NT2/D1 (cell line): ENCODE measurements at regions not wholly inside any gene's neighbourhood (a gene's known extent, or its start where the extent isn't known, plus 50 kb on each side); places are given as distances from the start of the nearest gene placed in this dataset.
A peak's percentile ranks its signal among the peaks of the same experiment; 100 is the strongest.
"Not testable (repeated sequence)": the region's sequence is repeated elsewhere in the genome, so short reads cannot be mapped to it uniquely, and the experiment has no call there.

Source experiments
- DNase-seq: peaks from one replicate; pipeline ENCODE4 v3.0.0-alpha.2; 2011; ENCODE audit warnings: low read depth, low spot score
- H3K27me3 ChIP-seq: 2 replicates; pipeline ENCODE4 v1.6.0; 2011; ENCODE audit warnings: mild to moderate bottlenecking; ENCODE audit not compliant: insufficient read length, insufficient read depth
- H3K36me3 ChIP-seq: 2 replicates; pipeline ENCODE4 v1.6.1; 2011; ENCODE audit warnings: mild to moderate bottlenecking, low read length, mixed read lengths; ENCODE audit not compliant: insufficient read depth, insufficient read length
- H3K4me1 ChIP-seq: 2 replicates; pipeline ENCODE4 v1.5.1; 2011; ENCODE audit not compliant: insufficient read depth, insufficient read length
- H3K4me3 ChIP-seq: 2 replicates; pipeline ENCODE4 v1.5.1; 2011; ENCODE audit warnings: low read depth; ENCODE audit not compliant: insufficient read length
- H3K9ac ChIP-seq: 2 replicates; pipeline ENCODE4 v1.6.0; 2011; ENCODE audit warnings: low read depth; ENCODE audit not compliant: insufficient read length
- H3K9me3 ChIP-seq: 2 replicates; pipeline ENCODE4 v1.5.1; 2011; ENCODE audit warnings: mild to moderate bottlenecking, low read length; ENCODE audit not compliant: insufficient read depth
- SUZ12 ChIP-seq: IDR thresholded peaks from 2 replicates; pipeline ENCODE4 v1.6.1; 2011; ENCODE audit not compliant: insufficient read length, insufficient read depth; ENCODE audit errors: extremely low read depth
- YY1 ChIP-seq: IDR thresholded peaks from 2 replicates; pipeline ENCODE4 v1.6.1; 2011; ENCODE audit not compliant: insufficient read length, insufficient read depth
- ZNF274 ChIP-seq: IDR thresholded peaks from 2 replicates; pipeline ENCODE4 v1.6.1; 2011; ENCODE audit warnings: mild to moderate bottlenecking, low read depth, low read length

- no peak for DNase-seq
- Histone ChIP-seq H3K9ac (no peak overlapping the region), H3K9me3 (no peaks in the 10 kb centered on the region), H3K4me1 (no peaks in the 10 kb centered on the region), H3K4me3 (no peak overlapping the region), H3K27me3 (no peaks in the 10 kb centered on the region), H3K36me3 (no peaks in the 10 kb centered on the region)
- no peak for TF ChIP-seq SUZ12
- no peak for TF ChIP-seq ZNF274
- no peak for TF ChIP-seq YY1
These were observed 456.0 kb downstream of the PRDM9 start for GRCh38 chr5:23963449-23963848.

- Histone ChIP-seq H3K36me3 (no peaks in the 10 kb centered on the region), H3K9me3 (peaks cover 26% of the 10 kb centered on the region), H3K4me3 (no peak overlapping the region), H3K27me3 (no peaks in the 10 kb centered on the region), H3K4me1 (no peaks in the 10 kb centered on the region), H3K9ac (no peak overlapping the region)
- TF ChIP-seq SUZ12 (no peak), YY1 (no peak), ZNF274 (no peak)
- no peak for DNase-seq
These were observed 470.0 kb downstream of the PRDM9 start for GRCh38 chr5:23977365-23977764.

GRCh38 chr5:23977997-23978396, 470.6 kb downstream of the PRDM9 start:
- peak; percentile 18 for DNase-seq
- Histone ChIP-seq H3K4me3 (no peak overlapping the region), H3K4me1 (no peaks in the 10 kb centered on the region), H3K9ac (no peak overlapping the region), H3K27me3 (no peaks in the 10 kb centered on the region), H3K9me3 (peaks cover 26% of the 10 kb centered on the region), H3K36me3 (no peaks in the 10 kb centered on the region)
- no peak for TF ChIP-seq YY1
- TF ChIP-seq SUZ12 = no peak
- no peak for TF ChIP-seq ZNF274

- H3K4me1 ChIP-seq = no peaks in the 10 kb centered on the region
- TF ChIP-seq SUZ12 (no peak), YY1 (no peak), ZNF274 (no peak)
These were observed 484.0 kb downstream of the PRDM9 start for GRCh38 chr5:23991406-23991805.

GRCh38 chr5:23994581-23995370, 487.4 kb downstream of the PRDM9 start:
- TF ChIP-seq YY1 (no peak), ZNF274 (no peak), SUZ12 (no peak)
- no peaks in the 10 kb centered on the region for H3K36me3 ChIP-seq
- H3K9ac ChIP-seq = no peak overlapping the region
- no peak overlapping the region for H3K4me3 ChIP-seq
- no peaks in the 10 kb centered on the region for H3K9me3 ChIP-seq
- H3K27me3 ChIP-seq = no peaks in the 10 kb centered on the region
- no peak for DNase-seq
- H3K4me1 ChIP-seq = no peaks in the 10 kb centered on the region

More at GRCh38 chr5:23991406-23991805, 484.0 kb downstream of the PRDM9 start:
- Histone ChIP-seq H3K36me3 (no peaks in the 10 kb centered on the region), H3K9ac (no peak overlapping the region), H3K9me3 (no peaks in the 10 kb centered on the region), H3K27me3 (no peaks in the 10 kb centered on the region), H3K4me3 (no peak overlapping the region)
- no peak for DNase-seq

- DNase-seq = no peak
- Histone ChIP-seq H3K36me3 (no peaks in the 10 kb centered on the region), H3K9me3 (no peaks in the 10 kb centered on the region), H3K27me3 (no peaks in the 10 kb centered on the region), H3K4me1 (no peaks in the 10 kb centered on the region), H3K4me3 (no peak overlapping the region), H3K9ac (no peak overlapping the region)
- TF ChIP-seq YY1 (no peak), ZNF274 (no peak)
These were observed 489.1 kb downstream of the PRDM9 start for GRCh38 chr5:23996525-23996924.

GRCh38 chr5:24005384-24005783, 498.0 kb downstream of the PRDM9 start:
- no peak for DNase-seq

GRCh38 chr5:24017710-24018109, 510.3 kb downstream of the PRDM9 start:
- H3K36me3 ChIP-seq, H3K4me3 ChIP-seq, H3K4me1 ChIP-seq, H3K9ac ChIP-seq, DNase-seq, H3K9me3 ChIP-seq, H3K27me3 ChIP-seq: not testable (repeated sequence)

More at GRCh38 chr5:24005384-24005783, 498.0 kb downstream of the PRDM9 start:
- TF ChIP-seq YY1 = no peak
- no peak for TF ChIP-seq SUZ12
- no peak for TF ChIP-seq ZNF274
- no peaks in the 10 kb centered on the region for H3K27me3 ChIP-seq
- no peaks in the 10 kb centered on the region for H3K4me1 ChIP-seq
- H3K9ac ChIP-seq = no peak overlapping the region
- H3K9me3 ChIP-seq = no peaks in the 10 kb centered on the region
- no peaks in the 10 kb centered on the region for H3K36me3 ChIP-seq
- H3K4me3 ChIP-seq = no peak overlapping the region
